NOMO-1 treated with dmso at 0.1 percent for 144 hours (cell line): ENCODE measurements at regions not wholly inside any gene's neighbourhood (a gene's known extent, or its start where the extent isn't known, plus 50 kb on each side); places are given as distances from the start of the nearest gene placed in this dataset.

Experiments used
- DNase-seq: peaks from one replicate; lab custom pipeline; 2025; ENCODE audit not compliant: unreplicated experiment; lab: John Stamatoyannopoulos, UW

- DNase-seq: no peak
These were observed 130.5 kb downstream of the EDN1 start for GRCh38 chr6:12420626-12421025.

DNA sequence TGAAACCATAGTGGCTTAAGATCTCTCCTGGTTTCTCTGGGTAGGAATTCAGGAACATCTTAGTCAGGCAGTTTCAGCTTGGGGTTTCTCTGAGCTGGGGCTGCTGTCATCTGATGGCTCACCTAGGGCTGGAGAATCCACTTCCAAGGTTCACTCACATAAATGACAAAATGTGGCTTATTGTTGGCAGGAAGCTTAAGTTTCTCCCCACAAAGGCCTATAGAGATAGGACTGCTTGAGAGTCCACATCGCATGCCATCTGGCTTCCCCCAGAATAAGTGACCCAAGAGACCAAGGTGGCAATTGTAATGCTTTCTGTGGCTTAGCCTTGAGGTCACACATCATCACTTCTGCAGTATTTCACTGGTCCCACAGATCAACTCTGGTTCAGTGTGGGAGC lies 131.4 kb downstream of the EDN1 start:
- DNase-seq: no peak

DNA sequence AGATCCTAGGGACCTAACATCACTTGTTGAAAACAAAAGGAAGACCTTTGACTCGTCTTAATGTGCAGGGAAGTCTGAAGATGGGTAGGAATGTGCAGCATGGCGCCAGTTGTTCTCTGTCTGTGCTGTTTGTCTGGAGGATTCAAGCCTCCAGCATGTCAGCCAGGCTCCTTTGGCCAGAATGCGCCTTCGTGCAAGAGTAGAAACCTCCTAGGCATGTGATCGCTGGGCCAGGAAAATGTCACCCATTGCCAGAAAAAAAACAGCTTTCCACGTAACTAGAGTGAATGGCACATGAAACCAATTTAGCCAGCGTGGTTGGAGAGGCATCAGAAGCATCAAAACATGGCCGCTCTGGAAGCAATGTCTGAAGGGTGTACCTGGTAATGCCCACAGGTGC lies 132.7 kb downstream of the EDN1 start:
- no peak for DNase-seq

- DNase-seq: no peak
These were observed 133.7 kb downstream of the EDN1 start for GRCh38 chr6:12423832-12424231.

DNA sequence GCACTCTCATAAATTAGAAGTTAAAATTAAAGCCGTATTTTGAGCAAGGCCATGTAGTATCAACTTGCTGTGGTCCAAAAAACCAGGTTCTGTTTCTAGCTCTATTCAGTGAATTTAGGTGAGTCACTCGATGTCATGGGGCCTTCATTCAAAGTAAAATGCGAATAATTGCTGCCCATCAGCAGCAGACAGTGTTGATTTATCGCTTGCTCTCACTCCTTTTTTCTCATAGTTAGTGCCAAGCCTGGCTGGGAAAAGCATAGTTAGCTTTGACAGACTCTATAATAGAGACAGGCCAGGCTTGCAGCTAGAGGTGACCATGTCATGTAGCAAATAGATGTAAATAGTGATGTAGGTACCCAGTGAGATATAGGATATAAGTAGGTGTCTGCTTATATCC lies 136.0 kb downstream of the EDN1 start:
- DNase-seq: no peak

DNA sequence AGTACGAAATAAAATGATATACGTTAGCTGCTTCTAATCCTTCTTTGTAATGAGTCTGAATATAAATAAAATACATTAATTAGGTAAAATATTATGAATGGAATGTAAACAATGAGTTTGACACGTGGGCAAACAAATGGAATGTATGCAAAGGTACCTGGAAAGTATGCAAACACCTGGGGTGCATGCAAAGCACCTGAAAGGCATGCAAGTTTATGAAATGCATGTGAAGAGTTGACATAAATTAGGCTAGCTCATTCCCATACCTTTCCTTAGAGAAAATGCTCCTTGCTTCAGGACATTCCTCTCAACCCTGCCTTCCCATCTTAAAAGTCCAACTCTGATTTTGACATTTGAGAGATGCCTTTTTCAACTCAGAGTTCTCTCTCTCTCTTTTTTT lies 140.9 kb downstream of the EDN1 start:
- no peak for DNase-seq

GRCh38 chr6:12436224-12436623 lies 146.1 kb downstream of the EDN1 start:
- DNase-seq: no peak

- no peak for DNase-seq
These were observed 146.5 kb downstream of the EDN1 start for GRCh38 chr6:12436683-12437082.

GRCh38 chr6:12439296-12439695 lies 149.1 kb downstream of the EDN1 start:
- no peak for DNase-seq

DNA sequence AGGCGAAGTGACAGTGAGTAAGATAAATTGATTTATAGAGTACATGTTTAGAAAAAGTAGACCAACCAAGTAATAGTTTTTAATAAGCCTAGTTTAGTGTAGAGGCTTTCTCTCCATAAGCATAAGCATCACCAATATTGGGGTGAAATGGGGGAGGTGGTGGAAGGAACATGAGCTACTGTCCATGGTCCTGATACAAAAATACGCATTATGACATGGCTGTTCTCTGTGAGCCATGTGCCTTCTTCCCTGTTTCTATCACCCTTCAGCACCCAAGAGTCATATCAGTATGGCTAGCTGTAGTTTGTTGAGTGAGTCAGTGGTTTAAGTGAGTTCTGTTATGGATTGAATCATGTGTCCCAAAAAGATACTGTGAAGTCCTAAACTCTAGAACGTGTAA lies 150.8 kb downstream of the EDN1 start:
- DNase-seq: no peak

GRCh38 chr6:12442455-12442854 lies 152.3 kb downstream of the EDN1 start:
- no peak for DNase-seq

GRCh38 chr6:12446394-12446793 lies 156.2 kb downstream of the EDN1 start:
- no peak for DNase-seq

DNA sequence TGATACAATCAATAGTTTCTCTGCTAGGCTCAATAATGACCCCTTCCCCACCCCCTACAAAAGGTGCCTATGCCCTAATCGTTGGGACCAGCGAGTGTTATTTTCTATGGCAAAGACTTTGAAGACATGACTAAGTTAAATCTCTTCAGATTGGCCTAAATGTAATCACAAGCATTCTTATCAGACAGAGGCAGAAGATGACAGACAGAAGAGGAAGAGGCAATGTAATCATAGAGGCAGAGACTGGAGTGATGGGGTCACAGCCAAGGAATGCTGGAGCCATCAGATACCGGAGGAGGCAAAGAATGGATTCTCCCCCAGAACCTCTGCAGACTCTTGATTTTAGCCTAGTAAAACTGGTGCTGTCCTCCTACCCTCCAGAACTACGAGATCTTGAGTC lies 159.3 kb downstream of the EDN1 start:
- no peak for DNase-seq

DNA sequence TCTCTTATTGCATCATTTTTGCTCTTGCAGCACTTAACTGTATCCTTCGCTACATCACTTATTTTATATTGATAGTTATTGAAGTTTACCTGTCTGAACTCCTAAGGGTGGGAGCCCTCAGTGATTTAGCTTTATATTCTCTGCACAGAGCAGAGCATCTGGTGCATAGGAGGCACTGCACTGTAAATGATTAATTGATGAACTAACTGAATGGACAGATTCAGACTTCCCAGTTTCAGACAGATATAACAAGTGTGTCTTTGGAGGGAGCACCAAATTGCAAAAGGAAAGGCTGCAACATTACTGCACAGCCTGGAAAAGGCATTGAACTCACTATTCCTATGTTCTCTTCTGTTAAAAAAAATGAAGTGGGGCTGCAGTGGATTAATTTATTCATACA lies 160.3 kb downstream of the EDN1 start:
- no peak for DNase-seq

GRCh38 chr6:12456343-12456742 lies 166.2 kb downstream of the EDN1 start:
- DNase-seq: no peak

GRCh38 chr6:12457094-12457493 lies 166.9 kb downstream of the EDN1 start:
- DNase-seq: no peak

GRCh38 chr6:12458558-12458957 lies 168.4 kb downstream of the EDN1 start:
- DNase-seq: no peak

GRCh38 chr6:12459945-12460661 lies 169.9 kb downstream of the EDN1 start:
- DNase-seq: no peak

- no peak for DNase-seq
These were observed 177.8 kb downstream of the EDN1 start for GRCh38 chr6:12467706-12468670.

GRCh38 chr6:12472601-12473038 lies 182.5 kb downstream of the EDN1 start:
- no peak for DNase-seq

- DNase-seq: no peak
These were observed 183.3 kb downstream of the EDN1 start for GRCh38 chr6:12473494-12473893.
